Inferior parietal cortex (tissue), 1 donor: ENCODE measurements at regions not wholly inside any gene's neighbourhood (a gene's known extent, or its start where the extent isn't known, plus 50 kb on each side); places are given as distances from the start of the nearest gene placed in this dataset.
A peak's percentile ranks its signal among the peaks of the same experiment; 100 is the strongest.
"Not testable (repeated sequence)": the region's sequence is repeated elsewhere in the genome, so short reads cannot be mapped to it uniquely, and the experiment has no call there.

Source experiments
- DNase-seq: peaks from one replicate; pipeline ENCODE4 v3.0.0-alpha.2; 2016; ENCODE audit errors: extremely low spot score

DNA sequence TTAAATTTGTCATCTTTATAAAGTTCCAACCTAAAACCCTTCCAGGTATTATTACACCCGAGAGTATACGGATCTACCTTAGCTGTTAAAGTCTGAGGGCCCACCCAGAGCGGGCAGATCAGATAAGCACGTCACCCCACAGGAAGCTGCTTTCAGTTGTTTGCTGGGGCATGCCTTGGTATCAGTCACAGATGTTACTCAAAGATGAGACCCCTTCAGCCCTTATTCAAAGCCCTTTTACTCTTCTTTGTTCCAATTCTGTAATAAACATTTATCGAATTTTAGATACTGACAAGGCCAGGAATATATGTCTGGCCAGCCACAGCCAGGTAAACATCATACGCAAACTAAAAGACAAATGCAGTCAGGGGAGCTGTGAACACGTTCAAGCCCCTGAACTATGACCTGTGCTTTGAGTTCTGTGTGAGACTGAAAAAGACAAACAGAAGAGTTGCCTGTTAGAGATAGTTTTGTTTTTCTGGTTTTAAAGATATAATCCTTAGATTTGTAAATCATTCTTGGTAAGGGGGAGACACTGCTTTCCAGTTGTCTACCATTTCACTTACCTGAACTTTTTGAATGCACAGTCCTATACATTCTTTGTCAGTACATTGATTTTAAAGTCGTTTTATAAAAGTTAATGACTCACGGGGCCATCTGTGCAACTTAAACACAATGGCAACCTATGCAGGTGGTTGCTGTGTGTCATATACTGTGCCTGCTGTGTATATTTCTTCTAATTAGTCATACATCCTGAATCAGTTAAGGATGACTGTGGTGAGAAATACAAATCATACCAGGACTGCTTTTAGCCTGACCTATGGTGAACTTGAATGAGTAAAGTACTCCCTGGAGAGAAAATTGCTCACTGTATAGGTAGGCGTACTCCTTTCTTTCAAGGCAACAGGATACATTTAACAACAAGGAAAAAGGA, 100.5 kb upstream of the ITPRID2 start:
- DNase-seq: no peak

DNA sequence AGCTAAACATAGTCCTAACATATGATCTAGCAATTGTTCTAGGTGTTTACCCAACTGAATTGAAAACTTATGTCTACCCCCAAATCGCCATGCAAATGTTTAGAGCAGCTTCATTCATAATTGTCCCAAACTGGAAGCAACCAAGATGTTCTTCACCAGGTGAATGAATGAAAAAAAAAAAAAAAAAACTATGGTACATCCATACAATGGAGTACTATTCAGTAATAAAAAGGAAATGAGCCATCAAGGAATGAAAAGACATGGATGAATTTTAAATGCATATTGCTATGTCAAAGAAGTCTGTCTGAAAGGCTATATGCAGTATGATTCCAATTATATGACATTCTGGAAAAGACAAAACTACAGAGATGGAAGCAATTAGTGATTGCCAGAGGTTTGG, 98.6 kb upstream of the ITPRID2 start:
- no peak for DNase-seq

DNA sequence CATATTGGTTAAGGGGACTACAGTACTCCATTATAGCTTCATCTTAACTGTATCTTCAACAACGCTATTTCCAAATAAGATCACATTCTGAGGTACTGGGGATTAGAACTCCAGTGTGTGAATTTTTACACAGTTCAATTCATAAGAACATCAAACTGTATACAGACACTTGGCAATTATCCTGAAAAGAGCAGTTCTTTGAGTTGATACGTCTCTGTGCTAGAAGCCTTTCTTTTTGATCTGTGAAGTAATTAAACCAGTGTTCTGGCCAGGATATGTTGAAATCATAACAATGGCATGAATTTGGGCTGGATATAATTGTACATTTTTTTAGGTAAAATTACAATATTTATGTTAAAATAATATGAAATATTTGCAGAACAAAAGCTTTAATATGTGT, 93.5 kb upstream of the ITPRID2 start:
- no peak for DNase-seq

DNA sequence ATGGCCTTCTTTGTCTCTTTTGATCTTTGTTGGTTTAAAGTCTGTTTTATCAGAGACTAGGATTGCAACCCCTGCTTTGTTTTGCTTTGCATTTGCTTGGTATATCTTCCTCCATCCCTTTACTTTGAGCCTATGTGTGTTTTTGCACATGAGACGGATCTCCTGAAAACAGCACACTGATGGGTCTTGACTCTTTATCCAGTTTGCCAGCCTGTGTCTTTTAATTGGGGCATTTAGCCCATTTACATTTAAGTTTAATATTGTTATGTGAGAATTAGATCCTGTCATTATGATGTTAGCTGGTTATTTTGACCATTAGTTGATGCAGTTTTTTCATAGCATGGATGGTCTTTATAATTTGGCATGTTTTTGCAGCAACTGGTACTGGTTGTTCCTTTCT, 89.2 kb upstream of the ITPRID2 start:
- not testable (repeated sequence) for DNase-seq

DNA sequence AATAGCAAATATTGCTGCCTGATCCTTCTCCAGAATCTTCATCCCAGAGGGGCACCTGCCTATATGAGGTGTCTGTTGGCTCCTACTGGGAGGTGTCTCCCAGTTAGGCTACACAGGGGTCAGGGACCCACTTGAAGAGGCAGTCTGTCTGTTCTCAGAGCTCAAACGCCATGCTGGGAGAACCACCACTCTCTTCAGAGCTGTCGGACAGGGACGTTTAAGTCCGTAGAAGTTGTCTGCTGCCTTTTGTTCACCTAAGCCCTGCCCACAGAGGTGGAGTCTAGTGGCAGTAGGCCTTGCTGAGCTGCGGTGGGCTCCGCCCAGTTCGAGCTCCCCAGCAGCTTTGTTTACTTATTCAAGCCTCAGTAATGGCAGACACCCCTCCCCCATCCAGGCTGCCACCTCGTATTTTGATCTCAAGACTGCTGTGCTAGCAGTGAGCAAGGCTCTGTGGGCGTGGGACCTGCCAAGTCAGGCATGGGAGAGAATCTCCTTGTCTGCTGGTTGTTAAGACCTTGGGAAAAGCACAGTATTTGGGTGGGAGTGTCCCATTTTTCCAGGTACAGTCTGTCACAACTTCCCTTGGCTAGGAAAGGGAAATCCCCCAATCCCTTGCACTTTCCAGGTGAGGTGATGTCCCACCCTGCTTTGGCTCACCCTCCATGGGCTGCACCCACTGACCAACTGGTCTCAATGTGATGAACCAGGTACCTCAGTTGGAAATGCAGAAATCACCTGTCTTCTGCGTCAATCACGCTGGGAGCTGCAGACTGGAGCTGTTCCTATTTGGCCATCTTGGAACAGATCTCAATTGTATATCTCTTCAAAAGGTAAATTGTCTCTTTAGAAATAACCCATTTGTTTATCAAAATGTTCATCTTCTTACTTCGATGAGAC, 87.4 kb upstream of the ITPRID2 start:
- DNase-seq: not testable (repeated sequence)

DNA sequence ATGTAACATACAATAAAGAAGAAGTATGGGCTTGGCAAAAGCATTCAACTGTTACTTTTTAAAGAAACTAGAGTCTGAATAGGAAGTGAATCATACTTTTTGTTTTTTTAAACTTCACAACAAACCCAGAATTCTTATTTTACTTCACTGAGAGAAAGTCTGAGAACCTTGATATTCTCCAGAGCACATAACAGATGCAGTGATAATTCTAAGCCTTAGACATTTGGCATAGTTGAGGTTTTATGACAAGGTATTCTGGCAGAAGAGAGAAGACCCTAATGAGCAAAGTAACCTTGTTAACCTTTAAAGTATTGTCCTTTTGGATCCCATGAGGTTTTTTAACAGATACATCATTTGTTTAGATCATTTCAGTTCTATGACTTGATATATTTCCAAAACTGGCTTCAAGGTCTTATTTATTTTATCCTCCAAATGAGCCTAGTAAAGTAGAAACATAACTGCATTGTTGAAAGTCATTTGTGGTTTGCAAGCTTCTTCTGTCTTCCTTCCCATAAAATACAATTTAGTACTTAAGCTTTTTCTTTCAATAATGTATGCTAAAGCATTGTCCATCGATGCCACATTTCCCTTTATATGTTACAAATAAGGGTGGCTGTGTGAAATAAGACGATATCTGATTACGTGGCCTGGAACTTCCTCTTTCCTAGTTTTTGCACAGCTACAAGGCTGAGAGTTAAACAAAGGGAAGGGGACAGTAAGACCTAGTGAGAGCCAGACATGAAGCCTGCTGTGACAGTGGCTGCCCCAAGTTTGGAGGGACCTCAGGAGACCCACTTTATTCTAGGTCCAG, 86.1 kb upstream of the ITPRID2 start:
- DNase-seq: no peak

DNA sequence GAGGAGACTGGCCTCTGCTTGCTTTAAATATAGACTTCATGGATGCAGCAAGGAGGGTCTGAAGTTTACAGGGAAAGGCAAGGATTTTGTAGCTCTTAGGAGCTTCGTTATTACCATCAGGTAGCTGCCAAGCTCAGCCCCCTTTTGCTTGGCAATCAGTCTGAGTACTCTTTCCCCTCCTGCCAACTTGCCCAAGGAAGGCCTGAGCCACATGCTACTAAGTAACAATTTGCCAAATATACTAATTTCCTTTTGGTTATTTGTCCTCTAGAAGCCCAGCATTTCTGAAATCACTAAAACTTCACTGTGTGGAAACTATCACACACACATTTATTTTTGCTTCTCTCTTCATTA, 85.5 kb upstream of the ITPRID2 start:
- DNase-seq: no peak

DNA sequence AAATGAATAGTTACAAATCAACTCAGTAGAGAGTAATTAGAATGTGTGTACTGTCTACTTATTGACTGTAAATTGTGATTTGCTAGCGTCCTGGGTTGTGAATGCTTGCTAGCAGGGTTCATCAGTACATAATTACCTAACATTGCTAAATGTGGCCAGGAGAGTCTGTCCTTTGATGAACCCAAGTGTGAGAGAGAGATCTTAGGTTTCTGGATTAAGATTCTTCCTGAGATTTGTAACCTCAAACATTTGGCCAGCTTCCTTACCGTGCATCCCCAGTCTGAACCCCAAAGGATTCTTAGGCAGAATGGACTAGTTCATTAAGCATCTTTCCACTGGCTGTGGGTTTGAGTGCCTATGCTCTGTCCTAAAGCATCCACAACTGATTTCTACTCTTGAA, 84.0 kb upstream of the ITPRID2 start:
- DNase-seq: no peak

DNA sequence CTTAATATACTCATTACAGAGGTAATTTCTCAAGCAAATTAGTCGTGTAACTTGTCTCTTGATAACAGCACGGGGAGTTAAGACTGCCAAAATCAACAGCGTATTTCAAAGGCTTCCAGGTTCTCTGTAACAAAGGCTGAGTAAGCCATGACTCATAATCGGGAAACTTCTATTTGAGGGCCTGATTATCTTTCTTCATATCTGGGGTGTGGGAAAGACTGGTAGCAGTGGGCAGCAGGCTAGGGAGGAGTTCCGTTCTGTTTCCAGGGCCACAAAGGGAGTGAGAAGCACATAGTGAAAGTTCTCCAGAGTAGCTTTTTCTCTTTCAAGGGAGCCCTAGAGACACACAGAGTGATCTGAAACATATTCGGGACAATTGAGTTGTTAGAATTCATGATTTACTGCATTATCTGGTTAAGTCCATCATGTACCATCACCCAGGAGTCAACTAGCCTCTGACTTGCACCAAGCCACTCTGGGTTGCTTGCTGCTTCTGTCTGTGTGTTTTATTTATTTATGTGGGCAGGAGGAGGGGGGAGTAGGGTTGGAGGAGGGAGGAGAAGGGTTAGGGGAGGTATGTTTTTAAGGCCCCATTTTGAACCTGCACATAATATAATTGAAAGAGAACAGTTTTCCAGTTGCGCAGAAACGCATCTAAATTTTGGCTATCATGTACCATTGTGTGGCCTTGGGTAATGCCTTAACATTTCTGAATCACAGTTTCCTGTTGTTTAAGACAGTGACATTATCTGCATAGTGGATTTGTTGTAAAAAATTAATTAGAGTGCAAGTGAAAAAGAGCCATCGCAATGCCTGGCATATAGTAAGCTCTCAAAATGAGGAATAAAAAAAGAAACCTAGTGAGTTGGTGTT, 80.5 kb upstream of the ITPRID2 start:
- DNase-seq: peak; percentile 32

DNA sequence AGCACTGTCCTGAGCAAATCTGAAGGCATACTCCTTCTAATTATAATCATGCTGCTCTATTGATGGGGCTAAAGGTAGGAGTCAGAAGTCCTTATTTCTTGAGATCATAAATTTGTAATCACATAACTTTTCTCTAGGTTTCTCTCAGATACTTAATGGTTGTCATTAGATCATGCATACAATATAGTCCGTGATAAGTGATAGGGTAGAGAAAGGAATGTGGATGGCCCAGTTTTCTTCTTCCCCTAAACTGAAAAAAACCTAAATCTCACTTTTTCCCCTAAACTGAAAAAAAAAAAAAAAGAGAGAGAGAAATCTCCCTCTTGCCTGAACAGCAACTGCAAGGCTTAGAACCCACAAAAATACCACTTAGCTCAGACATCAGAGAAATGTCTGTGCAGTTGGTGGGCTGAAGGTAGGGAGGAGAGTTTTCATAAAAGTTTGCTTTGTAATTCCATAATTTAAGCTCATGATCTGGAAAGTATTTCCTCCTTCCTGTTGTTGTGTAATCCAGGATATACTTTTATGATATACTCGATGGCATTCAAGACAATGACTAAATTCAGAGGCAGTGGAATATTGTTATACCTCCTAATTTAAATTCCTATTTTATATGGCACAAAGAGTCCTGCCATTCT, 79.3 kb upstream of the ITPRID2 start:
- DNase-seq: no peak

DNA sequence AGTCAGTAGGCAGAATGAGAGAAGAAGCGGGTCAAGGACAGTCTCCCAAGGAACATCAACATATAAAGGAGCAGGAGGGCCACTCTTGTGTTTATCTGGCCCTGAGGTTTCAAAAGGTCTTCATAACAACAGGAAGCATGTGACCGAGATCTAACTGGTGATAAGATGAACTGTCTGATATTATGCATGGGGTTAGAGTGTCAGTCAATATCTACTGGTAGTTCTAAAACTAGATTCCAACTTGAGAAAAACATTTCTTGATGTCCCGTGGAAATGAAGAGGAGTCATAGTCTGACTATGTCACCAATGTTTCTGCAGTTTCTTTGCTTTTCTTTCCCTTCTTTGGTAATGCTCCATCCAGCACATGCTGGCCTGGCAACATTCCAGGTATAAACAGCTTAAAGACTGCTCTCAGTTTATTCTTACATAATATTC, 77.5 kb upstream of the ITPRID2 start:
- no peak for DNase-seq

DNA sequence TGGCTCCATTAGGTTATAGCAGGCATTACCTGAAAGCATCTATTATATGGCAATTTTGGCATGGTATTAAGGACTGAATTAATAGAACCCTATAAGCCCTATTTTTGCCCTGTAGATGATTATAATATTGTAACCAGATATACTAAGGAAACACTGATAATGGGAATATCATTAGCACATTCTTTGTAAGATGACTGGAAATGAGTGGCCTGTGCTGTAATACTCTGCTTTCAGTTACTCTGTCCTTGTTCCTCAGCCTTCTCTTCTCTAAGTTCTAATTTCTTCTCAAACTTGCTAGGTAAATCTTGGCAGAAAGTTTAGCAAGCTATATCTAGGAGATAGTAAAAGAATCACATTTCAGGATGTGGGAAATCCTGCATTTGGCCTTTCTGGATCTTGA, 74.0 kb upstream of the ITPRID2 start:
- no peak for DNase-seq

DNA sequence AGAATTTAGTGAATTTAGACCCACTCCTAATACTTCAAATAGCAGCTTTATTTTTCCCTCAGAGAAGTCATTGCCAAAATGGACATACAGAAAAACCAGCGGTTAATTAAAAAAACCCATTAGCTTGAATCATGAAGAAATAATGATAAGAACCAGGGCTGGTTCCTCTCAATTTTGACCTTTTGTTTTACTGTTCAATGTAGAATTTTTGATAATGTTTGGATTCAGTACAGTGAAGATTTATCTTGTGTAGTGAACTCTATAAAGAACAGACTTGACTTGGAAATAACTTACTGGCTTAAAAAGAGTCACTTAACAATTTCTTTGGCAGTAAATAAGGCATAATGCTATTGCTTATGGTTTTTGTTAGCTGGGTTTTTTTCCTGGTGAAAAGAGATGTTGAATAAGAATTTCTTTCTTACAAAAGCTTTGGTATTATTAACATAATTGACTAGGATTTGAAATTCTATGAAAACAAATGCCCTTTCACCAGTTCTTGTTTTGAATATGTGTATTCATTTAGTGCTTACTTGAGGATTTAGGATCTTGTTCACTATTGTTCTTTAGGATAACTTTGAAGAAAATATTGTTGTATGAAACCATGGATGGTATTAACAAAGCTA, 73.4 kb upstream of the ITPRID2 start:
- DNase-seq: no peak

DNA sequence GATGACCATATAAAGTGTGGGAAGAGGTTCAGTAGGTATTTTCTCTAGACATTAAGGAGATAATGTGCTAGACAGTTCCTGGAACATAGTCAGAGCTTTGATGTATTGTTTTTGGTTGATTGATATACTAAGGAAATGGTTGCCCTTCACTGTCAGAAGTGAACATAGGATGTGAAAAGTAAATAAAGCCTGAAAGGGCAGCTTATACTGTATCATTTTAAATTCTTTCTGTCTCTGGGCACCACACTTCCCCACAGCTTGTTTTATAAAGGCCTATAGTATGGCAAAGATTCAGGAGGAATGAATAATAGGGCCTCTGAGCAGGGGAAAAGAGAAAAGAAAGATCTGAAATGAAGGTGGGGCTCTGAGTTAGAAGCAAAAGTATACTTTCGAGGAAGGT, 72.7 kb upstream of the ITPRID2 start:
- DNase-seq: no peak

DNA sequence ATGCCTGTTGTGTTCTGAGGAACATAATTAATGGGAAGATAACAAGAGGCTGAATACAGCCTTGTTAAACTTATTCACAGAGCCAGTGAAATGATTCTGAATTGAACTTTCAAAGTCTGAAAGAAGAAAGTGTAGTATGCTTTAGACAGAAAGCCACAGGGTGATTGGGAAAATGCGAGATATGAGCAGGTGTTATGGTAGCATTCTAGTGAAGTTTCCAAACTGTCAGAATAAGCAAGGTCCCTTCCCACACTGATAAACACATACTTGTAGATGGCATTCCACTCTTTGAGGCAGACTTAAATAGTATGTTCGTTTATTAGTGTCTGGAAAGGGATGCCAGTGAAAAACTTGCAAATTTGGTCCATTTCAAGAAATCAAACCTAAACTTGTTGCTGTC, 70.5 kb upstream of the ITPRID2 start:
- no peak for DNase-seq

DNA sequence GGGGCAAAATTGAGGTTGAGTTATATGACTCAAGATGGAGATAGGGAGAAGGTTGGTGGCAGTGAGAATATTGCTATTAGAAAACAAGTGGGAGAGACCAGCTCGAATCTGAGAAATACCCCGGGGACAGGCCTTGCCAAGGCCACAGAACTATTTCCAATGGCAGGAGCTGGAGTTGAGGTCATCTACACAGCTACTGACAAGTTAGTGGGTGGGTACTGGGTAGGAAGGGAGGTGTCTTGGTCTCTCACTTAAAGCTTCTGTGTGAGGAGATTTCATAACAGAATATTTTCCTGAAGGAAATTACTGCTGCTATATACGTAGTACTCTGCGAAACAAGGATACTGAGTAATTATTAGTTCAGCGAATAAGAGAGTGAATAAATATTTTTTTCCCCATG, 69.4 kb upstream of the ITPRID2 start:
- no peak for DNase-seq

DNA sequence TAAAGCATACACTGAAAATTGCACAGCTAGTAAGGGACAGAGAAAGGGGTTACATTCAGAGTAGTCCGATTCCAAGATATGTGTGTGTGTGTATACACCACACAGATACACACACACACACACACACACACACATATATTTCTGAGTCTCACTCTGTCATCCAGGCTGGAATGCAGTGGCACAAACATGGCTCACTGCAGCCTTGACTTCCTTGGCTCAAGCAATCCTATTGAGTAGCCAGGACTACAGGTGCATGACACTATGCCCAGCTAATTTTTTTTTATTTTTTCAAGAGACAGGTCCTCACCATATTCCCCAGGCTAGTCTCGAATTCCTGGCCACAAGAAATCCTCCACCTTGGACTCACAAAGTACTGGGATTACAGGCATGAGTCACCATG, 68.1 kb upstream of the ITPRID2 start:
- DNase-seq: no peak

DNA sequence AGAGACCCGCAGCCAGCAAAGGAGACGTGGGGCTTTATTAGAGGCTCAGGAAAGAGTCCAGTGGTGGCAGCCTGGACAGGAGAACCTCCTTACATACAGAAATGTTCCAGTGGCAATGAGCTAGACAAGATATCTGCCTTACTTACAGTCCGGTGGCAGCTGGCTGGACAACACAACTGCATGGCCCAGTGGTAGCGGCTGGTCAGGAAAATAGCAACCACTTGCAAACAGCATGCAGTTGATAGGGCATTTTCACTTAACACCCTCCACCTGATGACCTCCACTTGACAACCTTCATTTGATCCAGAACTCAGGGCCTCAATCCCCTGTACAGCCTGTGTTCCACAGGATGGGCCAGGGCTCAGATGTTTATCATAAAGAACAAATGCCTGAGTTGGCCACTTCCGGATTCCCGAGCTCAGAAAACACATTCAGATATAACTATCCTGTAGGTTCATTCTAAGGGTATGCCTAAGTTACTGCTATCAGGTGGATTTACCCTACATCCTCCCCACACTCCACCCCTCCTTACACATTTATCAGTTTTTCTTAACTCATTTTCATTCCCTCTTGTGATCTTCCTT, 63.3 kb upstream of the ITPRID2 start:
- DNase-seq: no peak

DNA sequence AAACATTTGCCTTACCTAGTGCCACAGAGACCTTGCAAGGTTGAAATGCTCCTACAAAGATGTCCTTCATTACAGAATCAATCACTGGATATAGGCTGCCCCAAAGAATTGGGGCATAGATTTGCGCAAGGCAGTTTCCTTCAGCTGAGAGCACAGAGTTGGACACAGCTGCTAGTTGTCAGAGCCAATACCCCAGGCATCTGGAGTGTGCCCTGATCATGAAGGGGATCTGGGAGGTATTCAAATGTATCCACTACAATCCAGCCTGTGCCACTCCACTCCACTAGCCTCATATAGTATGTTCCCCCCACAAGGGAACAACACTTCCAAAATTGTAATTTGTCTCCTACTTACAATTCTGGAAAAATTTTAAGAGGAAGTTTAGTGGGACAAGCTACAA, 62.3 kb upstream of the ITPRID2 start:
- no peak for DNase-seq

DNA sequence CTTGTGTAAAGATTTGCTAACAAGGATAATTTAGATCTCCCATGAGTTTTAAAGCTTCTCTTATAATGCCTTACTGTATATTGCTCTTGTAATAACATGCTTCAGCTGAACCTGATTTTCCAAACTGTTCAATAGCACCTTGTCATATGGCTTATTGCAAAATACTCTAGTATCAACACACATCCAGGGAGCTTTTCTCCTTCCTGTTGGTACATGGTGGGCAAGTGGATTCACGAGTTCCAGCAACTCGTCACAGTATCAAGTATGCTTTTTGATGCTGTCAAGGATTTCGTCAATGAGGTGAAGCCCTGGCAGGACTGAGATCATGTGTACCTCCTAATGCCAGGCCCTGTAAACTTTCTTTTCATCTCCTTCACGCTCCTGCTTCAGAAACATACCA, 59.5 kb upstream of the ITPRID2 start:
- DNase-seq: no peak
